ENCODE measurements at regions not wholly inside any gene's neighbourhood (a gene's known extent, or its start where the extent isn't known, plus 50 kb on each side); places are given as distances from the start of the nearest gene placed in this dataset.

DNA sequence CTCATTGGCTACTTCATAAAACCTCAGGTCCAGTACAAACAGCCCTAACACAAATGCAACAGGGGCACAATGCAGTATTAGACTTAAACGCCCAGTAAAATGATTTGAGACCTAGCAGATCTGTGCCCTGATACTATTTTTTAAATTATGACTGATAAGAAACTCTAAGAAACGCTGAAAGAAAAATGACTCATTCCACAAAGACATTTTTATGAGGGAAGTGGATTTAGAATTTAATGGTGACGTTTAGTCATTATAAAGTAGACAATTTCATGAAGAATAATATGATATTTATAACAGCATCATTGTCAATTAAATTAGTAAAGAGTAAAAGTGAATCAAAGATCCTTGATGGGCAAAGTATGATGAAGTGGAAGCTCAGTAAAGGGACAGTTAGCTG is 80.4 kb upstream of the DHX40 start (continued):
- TF ChIP-seq CTCF (conservative IDR thresholded peaks at IDR 0.05; ENCODE audit: low read depth in 2 of 2) (no peak), NANOG (IDR thresholded peaks at IDR 0.05; ENCODE audit: borderline replicate concordance) (no peak)

DNA sequence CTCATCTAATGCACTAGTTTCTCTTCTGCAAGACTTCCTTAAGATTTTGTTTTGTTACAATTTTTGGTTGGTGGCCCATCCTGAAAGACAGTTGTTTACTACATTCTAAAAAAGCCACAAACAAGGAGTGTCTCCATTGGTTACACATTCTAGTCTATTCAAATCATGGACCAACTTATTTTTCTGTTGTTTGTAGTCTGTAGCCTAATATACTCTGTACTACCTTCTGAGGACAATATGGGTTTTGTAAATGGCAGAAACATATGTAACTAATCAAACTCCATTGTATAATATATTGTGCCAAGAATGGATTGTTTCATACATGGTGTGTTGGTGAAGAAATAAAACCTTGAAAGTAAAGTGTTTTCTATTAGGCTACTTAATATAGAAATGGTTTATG is 79.5 kb upstream of the DHX40 start:
- H3K27ac ChIP-seq (ENCODE audit: low read depth) = no peak overlapping the region
- Mint-ChIP-seq H3K9me3 (no peaks in the 10 kb centered on the region), H3K4me1 (no peaks in the 10 kb centered on the region), H3K36me3 (ENCODE audit: low read depth) (no peaks in the 10 kb centered on the region), H3K4me3 (no peak overlapping the region), H3K27me3 (ENCODE audit: insufficient read depth, low read depth, poor library complexity) (peaks cover 2% of the 10 kb centered on the region), H3K27ac (no peak overlapping the region)
- H4K20me1 ChIP-seq (replicated peaks; ENCODE audit: insufficient read depth) = no peaks in the 10 kb centered on the region
- H3K79me2 ChIP-seq (replicated peaks; ENCODE audit: insufficient read depth) = no peaks in the 10 kb centered on the region
- no peaks in the 10 kb centered on the region for H3K4me1 ChIP-seq (ENCODE audit: insufficient read depth)
- no peaks in the 10 kb centered on the region for H3K9me2 ChIP-seq (ENCODE audit: insufficient read depth)
- ATAC-seq = no peak
- no peak for DNase-seq (ENCODE audit: low spot score)
- no peaks in the 10 kb centered on the region for H3K36me3 ChIP-seq (ENCODE audit: insufficient read depth)
- H3K27me3 ChIP-seq (ENCODE audit: insufficient read depth) = no peaks in the 10 kb centered on the region
- no peak overlapping the region for H3K4me3 ChIP-seq
- no peak overlapping the region for H3K4me2 ChIP-seq
- no peaks in the 10 kb centered on the region for H3F3A ChIP-seq (replicated peaks; ENCODE audit: low read depth)
- no peak overlapping the region for H2AFZ ChIP-seq
- TF ChIP-seq, protein P1, sequence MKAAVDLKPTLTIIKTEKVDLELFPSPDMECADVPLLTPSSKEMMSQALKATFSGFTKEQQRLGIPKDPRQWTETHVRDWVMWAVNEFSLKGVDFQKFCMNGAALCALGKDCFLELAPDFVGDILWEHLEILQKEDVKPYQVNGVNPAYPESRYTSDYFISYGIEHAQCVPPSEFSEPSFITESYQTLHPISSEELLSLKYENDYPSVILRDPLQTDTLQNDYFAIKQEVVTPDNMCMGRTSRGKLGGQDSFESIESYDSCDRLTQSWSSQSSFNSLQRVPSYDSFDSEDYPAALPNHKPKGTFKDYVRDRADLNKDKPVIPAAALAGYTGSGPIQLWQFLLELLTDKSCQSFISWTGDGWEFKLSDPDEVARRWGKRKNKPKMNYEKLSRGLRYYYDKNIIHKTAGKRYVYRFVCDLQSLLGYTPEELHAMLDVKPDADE (IDR thresholded peaks at IDR 0.05) = no peak
- no peak for TF ChIP-seq EZH2 (IDR thresholded peaks at IDR 0.05; ENCODE audit: low read depth, unreplicated experiment)
- no peak for TF ChIP-seq ZNF114 (CRISPR knock-in tag; IDR thresholded peaks at IDR 0.05)
- no peak for TF ChIP-seq CTCF (conservative IDR thresholded peaks at IDR 0.05; ENCODE audit: low read depth in 2 of 2)
- TF ChIP-seq ZNF331 (CRISPR knock-in tag; IDR thresholded peaks at IDR 0.05; ENCODE audit: low read depth) = no peak
- no peak for TF ChIP-seq CREB1 (CRISPR knock-in tag; IDR thresholded peaks at IDR 0.05; ENCODE audit: low read depth)
- no peak for TF ChIP-seq POLR2AphosphoS5 (IDR thresholded peaks at IDR 0.05; ENCODE audit: low read depth)
- TF ChIP-seq, protein P2, sequence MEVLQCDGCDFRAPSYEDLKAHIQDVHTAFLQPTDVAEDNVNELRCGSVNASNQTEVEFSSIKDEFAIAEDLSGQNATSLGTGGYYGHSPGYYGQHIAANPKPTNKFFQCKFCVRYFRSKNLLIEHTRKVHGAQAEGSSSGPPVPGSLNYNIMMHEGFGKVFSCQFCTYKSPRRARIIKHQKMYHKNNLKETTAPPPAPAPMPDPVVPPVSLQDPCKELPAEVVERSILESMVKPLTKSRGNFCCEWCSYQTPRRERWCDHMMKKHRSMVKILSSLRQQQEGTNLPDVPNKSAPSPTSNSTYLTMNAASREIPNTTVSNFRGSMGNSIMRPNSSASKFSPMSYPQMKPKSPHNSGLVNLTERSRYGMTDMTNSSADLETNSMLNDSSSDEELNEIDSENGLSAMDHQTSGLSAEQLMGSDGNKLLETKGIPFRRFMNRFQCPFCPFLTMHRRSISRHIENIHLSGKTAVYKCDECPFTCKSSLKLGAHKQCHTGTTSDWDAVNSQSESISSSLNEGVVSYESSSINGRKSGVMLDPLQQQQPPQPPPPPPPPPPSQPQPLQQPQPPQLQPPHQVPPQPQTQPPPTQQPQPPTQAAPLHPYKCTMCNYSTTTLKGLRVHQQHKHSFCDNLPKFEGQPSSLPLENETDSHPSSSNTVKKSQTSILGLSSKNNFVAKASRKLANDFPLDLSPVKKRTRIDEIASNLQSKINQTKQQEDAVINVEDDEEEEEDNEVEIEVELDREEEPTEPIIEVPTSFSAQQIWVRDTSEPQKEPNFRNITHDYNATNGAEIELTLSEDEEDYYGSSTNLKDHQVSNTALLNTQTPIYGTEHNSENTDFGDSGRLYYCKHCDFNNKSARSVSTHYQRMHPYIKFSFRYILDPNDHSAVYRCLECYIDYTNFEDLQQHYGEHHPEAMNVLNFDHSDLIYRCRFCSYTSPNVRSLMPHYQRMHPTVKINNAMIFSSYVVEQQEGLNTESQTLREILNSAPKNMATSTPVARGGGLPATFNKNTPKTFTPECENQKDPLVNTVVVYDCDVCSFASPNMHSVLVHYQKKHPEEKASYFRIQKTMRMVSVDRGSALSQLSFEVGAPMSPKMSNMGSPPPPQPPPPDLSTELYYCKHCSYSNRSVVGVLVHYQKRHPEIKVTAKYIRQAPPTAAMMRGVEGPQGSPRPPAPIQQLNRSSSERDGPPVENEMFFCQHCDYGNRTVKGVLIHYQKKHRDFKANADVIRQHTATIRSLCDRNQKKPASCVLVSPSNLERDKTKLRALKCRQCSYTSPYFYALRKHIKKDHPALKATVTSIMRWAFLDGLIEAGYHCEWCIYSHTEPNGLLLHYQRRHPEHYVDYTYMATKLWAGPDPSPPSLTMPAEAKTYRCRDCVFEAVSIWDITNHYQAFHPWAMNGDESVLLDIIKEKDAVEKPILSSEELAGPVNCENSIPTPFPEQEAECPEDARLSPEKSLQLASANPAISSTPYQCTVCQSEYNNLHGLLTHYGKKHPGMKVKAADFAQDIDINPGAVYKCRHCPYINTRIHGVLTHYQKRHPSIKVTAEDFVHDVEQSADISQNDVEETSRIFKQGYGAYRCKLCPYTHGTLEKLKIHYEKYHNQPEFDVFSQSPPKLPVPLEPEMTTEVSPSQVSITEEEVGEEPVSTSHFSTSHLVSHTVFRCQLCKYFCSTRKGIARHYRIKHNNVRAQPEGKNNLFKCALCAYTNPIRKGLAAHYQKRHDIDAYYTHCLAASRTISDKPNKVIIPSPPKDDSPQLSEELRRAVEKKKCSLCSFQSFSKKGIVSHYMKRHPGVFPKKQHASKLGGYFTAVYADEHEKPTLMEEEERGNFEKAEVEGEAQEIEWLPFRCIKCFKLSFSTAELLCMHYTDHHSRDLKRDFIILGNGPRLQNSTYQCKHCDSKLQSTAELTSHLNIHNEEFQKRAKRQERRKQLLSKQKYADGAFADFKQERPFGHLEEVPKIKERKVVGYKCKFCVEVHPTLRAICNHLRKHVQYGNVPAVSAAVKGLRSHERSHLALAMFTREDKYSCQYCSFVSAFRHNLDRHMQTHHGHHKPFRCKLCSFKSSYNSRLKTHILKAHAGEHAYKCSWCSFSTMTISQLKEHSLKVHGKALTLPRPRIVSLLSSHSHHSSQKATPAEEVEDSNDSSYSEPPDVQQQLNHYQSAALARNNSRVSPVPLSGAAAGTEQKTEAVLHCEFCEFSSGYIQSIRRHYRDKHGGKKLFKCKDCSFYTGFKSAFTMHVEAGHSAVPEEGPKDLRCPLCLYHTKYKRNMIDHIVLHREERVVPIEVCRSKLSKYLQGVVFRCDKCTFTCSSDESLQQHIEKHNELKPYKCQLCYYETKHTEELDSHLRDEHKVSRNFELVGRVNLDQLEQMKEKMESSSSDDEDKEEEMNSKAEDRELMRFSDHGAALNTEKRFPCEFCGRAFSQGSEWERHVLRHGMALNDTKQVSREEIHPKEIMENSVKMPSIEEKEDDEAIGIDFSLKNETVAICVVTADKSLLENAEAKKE (CRISPR knock-in tag; IDR thresholded peaks at IDR 0.05) = no peak
- TF ChIP-seq JUNB (IDR thresholded peaks at IDR 0.05; ENCODE audit: unreplicated experiment) = no peak
- TF ChIP-seq NANOG (IDR thresholded peaks at IDR 0.05; ENCODE audit: borderline replicate concordance) = no peak
- TF ChIP-seq STAT1 (IDR thresholded peaks at IDR 0.05; ENCODE audit: unreplicated experiment) = no peak
